NT2/D1 (cell line): ENCODE measurements at regions not wholly inside any gene's neighbourhood (a gene's known extent, or its start where the extent isn't known, plus 50 kb on each side); places are given as distances from the start of the nearest gene placed in this dataset.

Experiments used
- YY1 ChIP-seq: IDR thresholded peaks from 2 replicates; pipeline ENCODE4 v1.6.1; 2011; ENCODE audit not compliant: insufficient read length, insufficient read depth
- ZNF274 ChIP-seq: IDR thresholded peaks from 2 replicates; pipeline ENCODE4 v1.6.1; 2011; ENCODE audit warnings: mild to moderate bottlenecking, low read depth, low read length

GRCh38 chr20:62573817-62574216 lies 68.5 kb upstream of the SLCO4A1 start:
- TF ChIP-seq ZNF274 (no peak), YY1 (no peak)
